SK-N-SH (cell line): ENCODE measurements at regions not wholly inside any gene's neighbourhood (a gene's known extent, or its start where the extent isn't known, plus 50 kb on each side); places are given as distances from the start of the nearest gene placed in this dataset.

Source experiments
- CTCF ChIA-PET: fragments of 300-600, 350-600 bp; formaldehyde crosslinking; extraction: SDS; loops from one replicate; lab custom pipeline; 2021; lab: Yijun Ruan, JAX
- POLR2A ChIA-PET: fragments of 350-600 bp; sonication (Branson Sonifier 250); formaldehyde crosslinking; extraction: SDS; loops from one replicate; lab custom pipeline; 2020; ENCODE audit warnings: antibody characterized with exemption, inconsistent platforms; lab: Yijun Ruan, JAX
- DNase-seq: peaks from one replicate; pipeline ENCODE4 v3.0.0; 2012
- H2AFZ ChIP-seq: fragments of 200-600 bp; sonication (generic); 2 replicates; pipeline ENCODE4 v1.8.1; 2016; ENCODE audit warnings: antibody characterized with exemption, mild to moderate bottlenecking, low read depth
- H3F3A ChIP-seq: fragments of 200-600 bp; sonication (generic); replicated peaks from 2 replicates; pipeline ENCODE3; 2016; ENCODE audit warnings: antibody characterized with exemption, mild to moderate bottlenecking; ENCODE audit not compliant: insufficient read depth
- H3K27ac ChIP-seq, 2 experiments: fragments of 200-500 bp in 1 of 2; fragments of 200-600 bp in 1 of 2; sonication (Bioruptor generic) in 1 of 2; sonication (generic), shearing (Covaris generic) in 1 of 2; 2 replicates each; pipeline versions ENCODE4 v1.5.1 to v1.6.1; 2014 to 2016; ENCODE audit warnings: low read depth in 2 of 2, inconsistent platforms in 1 of 2, low read length in 1 of 2, mild to moderate bottlenecking in 1 of 2, mixed read lengths in 1 of 2
- H3K27me3 ChIP-seq: fragments of 200-600 bp; sonication (generic), shearing (Covaris generic); 2 replicates; pipeline ENCODE4 v1.6.1; 2016; ENCODE audit warnings: mixed run types; ENCODE audit not compliant: insufficient read depth
- H3K36me3 ChIP-seq, 2 experiments: fragments of 200-500 bp in 1 of 2; fragments of 200-600 bp in 1 of 2; sonication (Bioruptor generic) in 1 of 2; sonication (generic) in 1 of 2; replicated peaks in 1 of 2; 2 replicates each; pipeline versions ENCODE3 to v1.5.1; 2014 to 2016; ENCODE audit warnings: low read length in 1 of 2, mild to moderate bottlenecking in 1 of 2; ENCODE audit not compliant: insufficient read depth in 2 of 2, control insufficient read depth in 1 of 2
- H3K4me1 ChIP-seq, 2 experiments: fragments of 200-500 bp in 1 of 2; fragments of 200-600 bp in 1 of 2; sonication (Bioruptor generic) in 1 of 2; sonication (generic), shearing (Covaris generic) in 1 of 2; 2 replicates each; pipeline versions ENCODE4 v1.5.1 to v1.6.1; 2014 to 2016; ENCODE audit warnings: low read depth in 1 of 2, low read length in 1 of 2, mixed run types in 1 of 2; ENCODE audit not compliant: insufficient read depth in 2 of 2, control insufficient read depth in 1 of 2
- H3K4me2 ChIP-seq: fragments of 200-600 bp; sonication (generic), shearing (Covaris generic); 2 replicates; pipeline ENCODE4 v1.6.1; 2017; ENCODE audit warnings: mixed run types
- H3K4me3 ChIP-seq, 2 experiments: fragments of 200-500 bp in 1 of 2; fragments of 200-600 bp in 1 of 2; sonication (Bioruptor generic) in 1 of 2; sonication (generic), shearing (Covaris generic) in 1 of 2; 2 replicates each; pipeline versions ENCODE4 v1.5.1 to v1.8.1; 2014 to 2016; ENCODE audit warnings: low read depth in 2 of 2, inconsistent platforms in 1 of 2, low read length in 1 of 2, mild to moderate bottlenecking in 1 of 2, mixed read lengths in 1 of 2, moderate library complexity in 1 of 2
- H3K79me2 ChIP-seq: fragments of 200-600 bp; sonication (generic); 2 replicates; pipeline ENCODE4 v1.8.1; 2017; ENCODE audit warnings: mild to moderate bottlenecking; ENCODE audit not compliant: insufficient read depth
- H3K9ac ChIP-seq: fragments of 200-600 bp; sonication (generic); 2 replicates; pipeline ENCODE4 v1.6.1; 2017; ENCODE audit warnings: mixed run types
- H3K9me2 ChIP-seq: fragments of 200-600 bp; sonication (generic); 2 replicates; pipeline ENCODE4 v1.6.1; 2017; ENCODE audit warnings: mixed run types
- H3K9me3 ChIP-seq: fragments of 200-600 bp; sonication (generic); 2 replicates; pipeline ENCODE4 v1.6.1; 2017; ENCODE audit warnings: mixed run types, mild to moderate bottlenecking, moderate library complexity
- H4K20me1 ChIP-seq: fragments of 200-600 bp; sonication (generic); 2 replicates; pipeline ENCODE4 v1.6.1; 2017; ENCODE audit warnings: mild to moderate bottlenecking, mixed run types; ENCODE audit not compliant: insufficient read depth
- CHD2 ChIP-seq: fragments of 150-350 bp; IDR thresholded peaks from 2 replicates; pipeline ENCODE4 v1.6.1; 2018; ENCODE audit warnings: low read length; ENCODE audit not compliant: partially characterized antibody
- CTCF ChIP-seq: fragments of 200-600 bp; sonication (generic); IDR thresholded peaks from 2 replicates; pipeline ENCODE4 v1.6.1; 2017; ENCODE audit warnings: antibody characterized with exemption, mild to moderate bottlenecking, moderate library complexity
- ELF1 ChIP-seq: IDR thresholded peaks from 2 replicates; pipeline ENCODE4 v1.4.0; 2012
- EP300 ChIP-seq, 2 experiments: IDR thresholded peaks; 2 replicates each; pipeline versions ENCODE4 v1.4.0 to v1.6.1; 2012; ENCODE audit warnings: borderline replicate concordance in 1 of 2, low read depth in 1 of 2, low read length in 1 of 2
- FOSL2 ChIP-seq: IDR thresholded peaks from 2 replicates; pipeline ENCODE4 v1.4.0; 2012; ENCODE audit warnings: low read depth, mild to moderate bottlenecking, moderate library complexity, borderline replicate concordance
- FOXM1 ChIP-seq: IDR thresholded peaks from 2 replicates; pipeline ENCODE4 v1.4.0; 2012; ENCODE audit warnings: low read depth, mild to moderate bottlenecking
- GABPA ChIP-seq: IDR thresholded peaks from 2 replicates; pipeline ENCODE4 v1.4.0; 2012; ENCODE audit warnings: low read depth, mild to moderate bottlenecking
- JUND ChIP-seq: IDR thresholded peaks from 2 replicates; pipeline ENCODE4 v1.4.0; 2012
- MAX ChIP-seq: IDR thresholded peaks from 2 replicates; pipeline ENCODE4 v1.4.0; 2012; ENCODE audit warnings: low read depth
- MEF2A ChIP-seq: IDR thresholded peaks from 2 replicates; pipeline ENCODE4 v1.4.0; 2012; ENCODE audit warnings: low read depth, borderline replicate concordance
- MXI1 ChIP-seq: IDR thresholded peaks from 2 replicates; pipeline ENCODE4 v1.6.1; 2012; ENCODE audit warnings: mild to moderate bottlenecking, low read depth, low read length, improper control_type of control experiment
- PBX3 ChIP-seq: IDR thresholded peaks from 2 replicates; pipeline ENCODE4; 2012
- POLR2AphosphoS5 ChIP-seq: IDR thresholded peaks from 2 replicates; pipeline ENCODE4 v1.6.1; 2012; ENCODE audit warnings: low read depth, low read length
- RAD21 ChIP-seq: IDR thresholded peaks from 2 replicates; pipeline ENCODE4 v1.6.1; 2012; ENCODE audit warnings: mild to moderate bottlenecking, low read length
- RCOR1 ChIP-seq: fragments of 150-350 bp; IDR thresholded peaks from 2 replicates; pipeline ENCODE4 v1.6.1; 2017; ENCODE audit warnings: antibody characterized with exemption, low read length
- REST ChIP-seq: IDR thresholded peaks from 2 replicates; pipeline ENCODE4 v1.6.1; 2012; ENCODE audit warnings: mild to moderate bottlenecking, low read depth, low read length, moderate library complexity
- RFX5 ChIP-seq: IDR thresholded peaks from 2 replicates; pipeline ENCODE4 v1.6.1; 2012; ENCODE audit warnings: mild to moderate bottlenecking, improper control_type of control experiment, low read length
- RXRA ChIP-seq: IDR thresholded peaks from 2 replicates; pipeline ENCODE4 v1.4.0; 2012; ENCODE audit warnings: low read depth, mild to moderate bottlenecking, borderline replicate concordance
- SMC3 ChIP-seq: IDR thresholded peaks from 2 replicates; pipeline ENCODE4 v1.6.1; 2012; ENCODE audit warnings: low read depth, low read length, improper control_type of control experiment
- TAF1 ChIP-seq: IDR thresholded peaks from 2 replicates; pipeline ENCODE4 v1.6.1; 2012; ENCODE audit warnings: low read depth, mild to moderate bottlenecking, low read length, moderate library complexity, borderline replicate concordance
- TCF12 ChIP-seq: IDR thresholded peaks from 2 replicates; pipeline ENCODE4 v1.4.0; 2012
- TEAD4 ChIP-seq: IDR thresholded peaks from 2 replicates; pipeline ENCODE4 v1.4.0; 2012; ENCODE audit warnings: mild to moderate bottlenecking, borderline replicate concordance; ENCODE audit not compliant: insufficient read depth
- YY1 ChIP-seq: IDR thresholded peaks from 2 replicates; pipeline ENCODE4 v1.4.0; 2012; ENCODE audit warnings: low read depth, mild to moderate bottlenecking
- ZBTB33 ChIP-seq: IDR thresholded peaks from 2 replicates; pipeline ENCODE4 v1.4.0; 2012; ENCODE audit warnings: low read depth, borderline replicate concordance
- WGBS: methylation state at CpG from one replicate; pipeline ENCODE4 v1.1.6; 2017; ENCODE audit warnings: low lambda C conversion rate; 5-methylcytosine and 5-hydroxymethylcytosine counted together

- Histone ChIP-seq H3K36me3 (no peaks in the 10 kb centered on the region), H3K9me2 (no peaks in the 10 kb centered on the region), H3F3A (no peaks in the 10 kb centered on the region), H3K4me1 (no peaks in the 10 kb centered on the region; a peak in 1 of 4 replicates), H3K27ac (no peak overlapping the region), H3K4me3 (no peak overlapping the region), H3K27me3 (no peaks in the 10 kb centered on the region), H3K9me3 (no peaks in the 10 kb centered on the region), H2AFZ (no peak overlapping the region), H3K4me2 (no peak overlapping the region), H4K20me1 (no peaks in the 10 kb centered on the region), H3K79me2 (no peaks in the 10 kb centered on the region), H3K9ac (no peak overlapping the region)
- 43% methylated on average over 2 of the region's 2 CpGs for WGBS
- TF ChIP-seq POLR2AphosphoS5 (no peak), PBX3 (no peak), GABPA (no peak), JUND (peak; percentile 15; the same call in 1 of the 2 replicates), ELF1 (no peak), FOSL2 (peak; percentile 18; the same call in 1 of the 2 replicates), SMC3 (no peak), TAF1 (no peak), FOXM1 (no peak), RCOR1 (no peak), MEF2A (peak; percentile 88), TEAD4 (no peak), ZBTB33 (no peak), YY1 (no peak), RAD21 (no peak), RXRA (peak; percentile 46; the same call in 1 of the 2 replicates), CHD2 (no peak), MXI1 (no peak), EP300 (IDR thresholded peaks at IDR 0.05; ENCODE audit: borderline replicate concordance in 1 of 2, low read depth in 1 of 2, low read length in 1 of 2) (peak in 1 of 2 experiments; percentile 25; a peak in 1 of 4 replicates), REST (no peak), MAX (no peak), RFX5 (no peak), CTCF (no peak), TCF12 (peak; percentile 36; the same call in 1 of the 2 replicates)
- ChIA-PET POLR2A (no interaction called here), CTCF (interaction anchor here (0.6 kb wide), 1 partner anchor 80 kb away, joined by 3 read pairs; no protein-coding TSS in a partner anchor)
- no peak for DNase-seq
Observed at GRCh38 chr13:78160793-78161192, 242.2 kb upstream of the EDNRB start.
